Central memory CD4-positive, alpha-beta T cell (primary cell): ENCODE measurements at regions not wholly inside any gene's neighbourhood (a gene's known extent, or its start where the extent isn't known, plus 50 kb on each side); places are given as distances from the start of the nearest gene placed in this dataset.
"Not testable (repeated sequence)": the region's sequence is repeated elsewhere in the genome, so short reads cannot be mapped to it uniquely, and the experiment has no call there.

Experiments
- DNase-seq: peaks from one replicate; pipeline ENCODE4 v3.0.0; 2022

- DNase-seq: no peak
Observed at GRCh38 chr13:57784633-57785032, 153.1 kb downstream of the PCDH17 start.

GRCh38 chr13:57787058-57787791, 155.7 kb downstream of the PCDH17 start:
- DNase-seq: no peak

GRCh38 chr13:57799624-57800023, 168.1 kb downstream of the PCDH17 start:
- DNase-seq: no peak

- DNase-seq: no peak
Observed at GRCh38 chr13:57813651-57814050, 182.1 kb downstream of the PCDH17 start.

GRCh38 chr13:57815600-57815999, 184.1 kb downstream of the PCDH17 start:
- DNase-seq: no peak

GRCh38 chr13:57820924-57821323, 189.4 kb downstream of the PCDH17 start:
- no peak for DNase-seq

- DNase-seq: no peak
Observed at GRCh38 chr13:57823704-57824103, 192.2 kb downstream of the PCDH17 start.

- DNase-seq: no peak
Observed at GRCh38 chr13:57824121-57824520, 192.6 kb downstream of the PCDH17 start.

- DNase-seq: no peak
Observed at GRCh38 chr13:57825066-57825465, 193.5 kb downstream of the PCDH17 start.

GRCh38 chr13:57829496-57829895, 198.0 kb downstream of the PCDH17 start:
- no peak for DNase-seq

- no peak for DNase-seq
Observed at GRCh38 chr13:57832187-57832586, 200.6 kb downstream of the PCDH17 start.

- DNase-seq: no peak
Observed at GRCh38 chr13:57837801-57838200, 206.3 kb downstream of the PCDH17 start.

GRCh38 chr13:57843521-57843920, 212.0 kb downstream of the PCDH17 start:
- no peak for DNase-seq

GRCh38 chr13:57846600-57847173, 215.1 kb downstream of the PCDH17 start:
- no peak for DNase-seq

- no peak for DNase-seq
Observed at GRCh38 chr13:57857945-57858344, 226.4 kb downstream of the PCDH17 start.

- no peak for DNase-seq
Observed at GRCh38 chr13:57858376-57858775, 226.8 kb downstream of the PCDH17 start.

- no peak for DNase-seq
Observed at GRCh38 chr13:57862879-57863278, 231.3 kb downstream of the PCDH17 start.

- no peak for DNase-seq
Observed at GRCh38 chr13:57865600-57866294, 234.2 kb downstream of the PCDH17 start.

GRCh38 chr13:57874530-57874929, 243.0 kb downstream of the PCDH17 start:
- DNase-seq: no peak

GRCh38 chr13:57877601-57878000, 246.1 kb downstream of the PCDH17 start:
- DNase-seq: no peak

GRCh38 chr13:57878291-57878690, 246.7 kb downstream of the PCDH17 start:
- no peak for DNase-seq

GRCh38 chr13:57897225-57897624, 265.7 kb downstream of the PCDH17 start:
- no peak for DNase-seq

GRCh38 chr13:57899096-57899495, 267.6 kb downstream of the PCDH17 start:
- DNase-seq: no peak

GRCh38 chr13:57909833-57910232, 278.3 kb downstream of the PCDH17 start:
- not testable (repeated sequence) for DNase-seq
